OCI-LY7 (cell line): ENCODE measurements at regions not wholly inside any gene's neighbourhood (a gene's known extent, or its start where the extent isn't known, plus 50 kb on each side); places are given as distances from the start of the nearest gene placed in this dataset.
"Not testable (repeated sequence)": the region's sequence is repeated elsewhere in the genome, so short reads cannot be mapped to it uniquely, and the experiment has no call there.

ENCODE experiments used
- BruUV-seq: library from RNA; stranded (reverse); fragments of 400-500 nt; replicated peaks from 2 replicates; lab custom pipeline; 2021; lab: Mats Ljungman, UMichigan
- CTCF ChIA-PET: fragments of 300-600 bp; sonication (Branson Sonifier 250); formaldehyde crosslinking; loops from one replicate; lab custom pipeline; 2022; ENCODE audit warnings: antibody characterized with exemption; ENCODE audit not compliant: unreplicated experiment; lab: Charles Lee
- POLR2A ChIA-PET: fragments of 300-600 bp; sonication (Branson Sonifier 250); formaldehyde crosslinking; loops from one replicate; lab custom pipeline; 2022; ENCODE audit warnings: antibody characterized with exemption; lab: Charles Lee
- DNase-seq: peaks from one replicate; pipeline ENCODE4 v3.0.0-alpha.2; 2015; ENCODE audit warnings: low spot score
- H2AFZ ChIP-seq: fragments of 200-600 bp; sonication (generic), shearing (Covaris generic); 2 replicates; pipeline ENCODE4 v1.6.1; 2014; ENCODE audit warnings: mild to moderate bottlenecking, antibody characterized with exemption, low read length, moderate library complexity
- H3K27ac ChIP-seq: fragments of 200-600 bp; sonication (generic); 2 replicates; pipeline ENCODE4 v1.5.1; 2014; ENCODE audit warnings: mixed run types, low read depth, mild to moderate bottlenecking, moderate library complexity, low read length, inconsistent platforms; ENCODE audit not compliant: poor library complexity, severe bottlenecking
- H3K36me3 ChIP-seq: fragments of 200-600 bp; sonication (generic); 2 replicates; pipeline ENCODE4 v1.6.1; 2014; ENCODE audit warnings: mild to moderate bottlenecking, antibody characterized with exemption, low read length, moderate library complexity, mixed read lengths; ENCODE audit not compliant: insufficient read depth
- H3K4me1 ChIP-seq: fragments of 200-600 bp; sonication (generic); 2 replicates; pipeline ENCODE4 v1.5.1; 2014; ENCODE audit warnings: mild to moderate bottlenecking, low read length; ENCODE audit not compliant: insufficient read depth, poor library complexity, severe bottlenecking
- H3K4me2 ChIP-seq: fragments of 200-600 bp; sonication (generic); 2 replicates; pipeline ENCODE4 v1.6.1; 2014; ENCODE audit warnings: mild to moderate bottlenecking, low read length
- H3K4me3 ChIP-seq: fragments of 200-600 bp; sonication (generic); 2 replicates; pipeline ENCODE4 v1.5.1; 2014; ENCODE audit warnings: mild to moderate bottlenecking, low read depth, low read length; ENCODE audit not compliant: poor library complexity, severe bottlenecking
- H3K79me2 ChIP-seq: fragments of 200-600 bp; sonication (generic); 2 replicates; pipeline ENCODE4 v1.6.1; 2016; ENCODE audit warnings: low read depth, mild to moderate bottlenecking, low read length, moderate library complexity, mixed read lengths; ENCODE audit not compliant: insufficient read depth
- H3K9me2 ChIP-seq: fragments of 200-600 bp; sonication (generic); 2 replicates; pipeline ENCODE4 v1.6.1; 2016; ENCODE audit warnings: mild to moderate bottlenecking, low read length, mixed read lengths; ENCODE audit not compliant: insufficient read depth
- H3K9me3 ChIP-seq: fragments of 200-600 bp; sonication (generic); 2 replicates; pipeline ENCODE4 v1.6.1; 2014; ENCODE audit warnings: mild to moderate bottlenecking, mixed run types, low read length, mixed read lengths
- H4K20me1 ChIP-seq: fragments of 200-600 bp; sonication (generic); 2 replicates; pipeline ENCODE4 v1.6.1; 2014; ENCODE audit warnings: mild to moderate bottlenecking, antibody characterized with exemption, low read length, moderate library complexity, mixed read lengths; ENCODE audit not compliant: insufficient read depth
- EZH2phosphoT487 ChIP-seq: fragments of 200-600 bp; sonication (generic); IDR thresholded peaks from 2 replicates; pipeline ENCODE4 v1.6.1; 2018; ENCODE audit warnings: low read depth, borderline replicate concordance, mild to moderate bottlenecking, mixed run types, antibody characterized with exemption, low read length, moderate library complexity, mixed read lengths
- intact Hi-C: fragments of 100-400 bp; cut with micrococcal nuclease; formaldehyde crosslinking; loops from one replicate; pipeline ENCODE4 v1.10.0; 2022; ENCODE audit not compliant: unreplicated experiment
- TF ChIP-seq, protein P1 (sequence below): fragments of 200-600 bp; sonication (generic); conservative IDR thresholded peaks from 2 replicates; pipeline ENCODE4 v1.5.1; 2014; ENCODE audit warnings: mild to moderate bottlenecking, antibody characterized with exemption, low read length, moderate library complexity, mixed read lengths

DNA sequence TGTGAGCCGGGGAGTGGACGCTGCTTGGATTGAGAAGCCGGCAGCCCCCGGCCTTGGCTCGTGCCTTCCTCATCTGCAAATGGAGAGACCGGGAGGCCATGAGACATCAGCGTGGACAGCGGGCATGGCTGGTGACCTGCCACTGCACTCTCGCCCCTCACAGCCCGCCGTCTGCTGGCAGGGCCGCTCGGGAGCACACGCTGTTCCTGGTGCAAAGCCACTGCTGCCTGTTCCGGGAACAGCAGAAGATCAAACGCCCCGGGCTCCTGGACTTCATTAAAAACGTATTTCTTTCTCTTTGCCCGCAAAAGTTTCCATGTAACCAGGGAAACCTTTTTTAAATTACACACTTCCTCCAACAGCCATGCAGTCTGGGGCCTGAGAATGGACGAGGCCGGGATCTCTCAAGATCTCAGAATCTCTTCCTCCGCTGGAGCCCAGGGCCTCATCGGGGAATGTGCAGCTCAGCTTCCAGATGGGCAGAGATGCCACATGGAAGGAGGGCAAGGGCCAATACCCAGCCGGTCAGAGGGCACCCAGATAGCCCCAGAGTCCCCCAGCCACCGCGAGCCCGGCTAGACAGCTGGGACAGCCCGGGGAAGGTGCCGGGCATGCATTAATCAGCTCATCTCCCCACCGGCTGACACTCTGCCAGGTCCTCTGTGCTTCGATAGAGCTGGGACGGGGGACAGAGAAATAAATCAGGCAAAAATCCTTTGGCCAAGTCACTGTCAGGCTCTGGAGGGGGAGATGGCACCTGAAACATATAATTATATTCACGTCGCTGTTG lies 62.8 kb upstream of the PRR5 start:
- POLR2A ChIA-PET: no interaction called here
- no peak overlapping the region for H3K4me3 ChIP-seq
- no peak for TF ChIP-seq EZH2phosphoT487
- TF ChIP-seq, protein P1, sequence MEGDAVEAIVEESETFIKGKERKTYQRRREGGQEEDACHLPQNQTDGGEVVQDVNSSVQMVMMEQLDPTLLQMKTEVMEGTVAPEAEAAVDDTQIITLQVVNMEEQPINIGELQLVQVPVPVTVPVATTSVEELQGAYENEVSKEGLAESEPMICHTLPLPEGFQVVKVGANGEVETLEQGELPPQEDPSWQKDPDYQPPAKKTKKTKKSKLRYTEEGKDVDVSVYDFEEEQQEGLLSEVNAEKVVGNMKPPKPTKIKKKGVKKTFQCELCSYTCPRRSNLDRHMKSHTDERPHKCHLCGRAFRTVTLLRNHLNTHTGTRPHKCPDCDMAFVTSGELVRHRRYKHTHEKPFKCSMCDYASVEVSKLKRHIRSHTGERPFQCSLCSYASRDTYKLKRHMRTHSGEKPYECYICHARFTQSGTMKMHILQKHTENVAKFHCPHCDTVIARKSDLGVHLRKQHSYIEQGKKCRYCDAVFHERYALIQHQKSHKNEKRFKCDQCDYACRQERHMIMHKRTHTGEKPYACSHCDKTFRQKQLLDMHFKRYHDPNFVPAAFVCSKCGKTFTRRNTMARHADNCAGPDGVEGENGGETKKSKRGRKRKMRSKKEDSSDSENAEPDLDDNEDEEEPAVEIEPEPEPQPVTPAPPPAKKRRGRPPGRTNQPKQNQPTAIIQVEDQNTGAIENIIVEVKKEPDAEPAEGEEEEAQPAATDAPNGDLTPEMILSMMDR: no peak
- no peaks in the 10 kb centered on the region for H3K36me3 ChIP-seq
- no peak for DNase-seq
- no peaks in the 10 kb centered on the region for H3K4me1 ChIP-seq
- H3K79me2 ChIP-seq: no peaks in the 10 kb centered on the region
- H3K9me3 ChIP-seq: no peaks in the 10 kb centered on the region
- no peak overlapping the region for H2AFZ ChIP-seq
- no peaks in the 10 kb centered on the region for H4K20me1 ChIP-seq
- no peak overlapping the region for H3K4me2 ChIP-seq
- H3K9me2 ChIP-seq: no peaks in the 10 kb centered on the region
- CTCF ChIA-PET: no interaction called here
- BruUV-seq: no TSS peak
- no peak overlapping the region for H3K27ac ChIP-seq
- intact Hi-C loops: no loop called here

DNA sequence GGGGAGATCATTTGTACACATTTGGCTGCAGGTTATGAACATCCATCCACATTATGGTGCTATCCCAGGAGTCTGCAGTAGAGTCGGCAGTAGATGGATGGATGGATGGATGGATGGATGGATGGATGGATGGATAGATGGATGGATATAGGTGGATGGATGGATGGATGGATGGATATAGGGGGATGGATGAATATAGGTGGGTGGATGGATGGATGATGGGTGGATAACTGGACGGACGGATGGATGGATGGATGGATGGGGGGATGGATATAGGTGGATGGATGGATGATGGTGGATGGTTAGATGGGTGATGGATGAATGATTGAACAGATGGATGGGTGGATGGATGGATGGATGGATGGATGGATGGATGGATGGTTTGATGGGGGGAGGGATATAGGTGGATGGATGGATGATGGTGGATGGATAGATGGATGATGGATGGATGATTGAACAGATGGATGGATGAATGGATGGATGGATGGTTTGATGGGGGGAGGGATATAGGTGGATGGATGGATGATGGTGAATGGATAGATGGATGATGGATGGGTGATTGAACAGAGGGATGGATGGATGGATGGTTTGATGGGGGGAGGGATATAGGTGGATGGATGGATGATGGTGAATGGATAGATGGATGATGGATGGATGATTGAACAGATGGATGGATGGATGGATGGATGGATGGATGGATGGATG lies 65.3 kb upstream of the PRR5 start:
- H2AFZ ChIP-seq, intact Hi-C loops, H3K79me2 ChIP-seq, H3K9me2 ChIP-seq, H3K9me3 ChIP-seq, BruUV-seq, H3K36me3 ChIP-seq, CTCF ChIA-PET, POLR2A ChIA-PET, H3K4me2 ChIP-seq, H3K27ac ChIP-seq, H4K20me1 ChIP-seq, DNase-seq, H3K4me3 ChIP-seq, H3K4me1 ChIP-seq: not testable (repeated sequence)

DNA sequence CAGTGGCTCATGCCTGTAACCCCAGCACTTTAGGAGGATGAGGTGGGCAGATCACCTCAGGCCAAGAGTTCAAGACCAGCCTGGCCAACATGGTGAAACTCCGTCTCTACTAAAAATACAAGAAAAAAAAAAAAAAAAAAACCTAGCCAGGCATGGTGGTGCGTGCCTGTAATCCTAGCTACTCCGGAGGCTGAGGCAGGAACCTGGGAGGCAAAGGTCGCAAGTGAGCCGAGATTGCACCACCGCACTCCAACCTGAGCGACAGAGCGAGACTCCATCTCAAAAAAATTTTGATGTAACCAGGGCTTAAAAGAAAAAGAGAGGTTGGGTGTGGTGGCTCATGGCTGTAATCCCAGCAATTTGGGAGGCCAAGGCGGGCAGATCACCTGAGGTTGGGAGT lies 66.4 kb upstream of the PRR5 start:
- H4K20me1 ChIP-seq, H3K9me2 ChIP-seq, POLR2A ChIA-PET, H3K4me1 ChIP-seq, H3K27ac ChIP-seq, H3K79me2 ChIP-seq, DNase-seq, H3K36me3 ChIP-seq, H3K4me3 ChIP-seq, CTCF ChIA-PET, intact Hi-C loops, H3K9me3 ChIP-seq, BruUV-seq, H2AFZ ChIP-seq, H3K4me2 ChIP-seq: not testable (repeated sequence)
